Mesothelial cell of epicardium (in vitro differentiated cells): ENCODE measurements at regions not wholly inside any gene's neighbourhood (a gene's known extent, or its start where the extent isn't known, plus 50 kb on each side); places are given as distances from the start of the nearest gene placed in this dataset.

Experiments used
- DNase-seq, 2 experiments: peaks; one replicate each; pipeline ENCODE4 v3.0.0; 2021; ENCODE audit warnings: low spot score in 2 of 2; ENCODE audit not compliant: unreplicated experiment in 2 of 2
- H3K27ac Mint-ChIP-seq: 2 replicates; pipeline ENCODE4 v1.8.0; 2021; ENCODE audit warnings: mixed read lengths
- H3K27me3 Mint-ChIP-seq: 2 replicates; pipeline ENCODE4 v1.8.0; 2021; ENCODE audit warnings: low read depth, mixed read lengths
- H3K36me3 Mint-ChIP-seq: 2 replicates; pipeline ENCODE4 v1.8.0; 2021; ENCODE audit warnings: mixed read lengths
- H3K4me1 Mint-ChIP-seq: 2 replicates; pipeline ENCODE4 v1.8.0; 2021; ENCODE audit warnings: mixed read lengths
- H3K4me3 Mint-ChIP-seq: 2 replicates; pipeline ENCODE4 v1.8.0; 2021; ENCODE audit warnings: mild to moderate bottlenecking, moderate library complexity, mixed read lengths
- H3K9me3 Mint-ChIP-seq: 2 replicates; pipeline ENCODE4 v1.8.0; 2021; ENCODE audit warnings: mixed read lengths
- TF ChIP-seq, protein P1 (sequence below): fragments of 200-600 bp; sonication (generic); IDR thresholded peaks from one replicate; pipeline ENCODE4 v1.5.0; 2021; ENCODE audit warnings: antibody characterized with exemption; ENCODE audit not compliant: unreplicated experiment

DNA sequence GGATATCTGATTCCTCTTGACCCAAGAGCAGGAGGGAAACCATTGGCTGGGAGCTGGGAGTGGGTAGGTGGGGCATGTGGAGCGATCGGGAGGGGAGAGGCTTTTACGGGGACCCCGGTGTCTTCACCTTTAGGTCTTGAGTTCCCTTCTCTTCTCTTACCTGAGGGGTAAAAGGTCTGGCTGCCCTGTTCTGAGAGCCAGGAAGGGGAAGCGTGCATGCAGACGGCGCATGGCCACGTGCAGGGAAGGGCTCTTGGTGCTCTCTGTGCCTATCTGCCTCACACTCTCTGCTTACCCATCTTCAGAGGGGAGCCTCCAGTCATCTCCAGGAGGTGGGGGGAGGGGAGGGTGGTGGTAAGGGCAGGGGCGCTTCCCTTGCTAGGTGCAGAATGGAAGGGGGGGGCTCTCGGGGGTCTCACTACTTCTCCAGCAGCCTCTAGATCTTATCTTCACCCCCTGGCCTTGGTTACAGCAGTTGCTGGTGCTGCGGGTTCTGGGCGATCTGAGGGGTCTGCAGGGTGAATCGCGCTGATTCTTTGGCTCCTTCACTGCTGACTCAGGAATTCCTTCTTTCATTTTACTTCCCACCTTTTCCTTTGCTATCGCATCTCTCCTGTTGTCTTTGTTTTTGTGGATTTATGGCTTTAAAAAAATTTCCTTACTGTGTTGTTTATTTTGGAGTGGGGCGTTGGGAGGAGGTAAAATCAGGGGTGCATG is 225.8 kb upstream of the HS6ST1 start:
- TF ChIP-seq, protein P1, sequence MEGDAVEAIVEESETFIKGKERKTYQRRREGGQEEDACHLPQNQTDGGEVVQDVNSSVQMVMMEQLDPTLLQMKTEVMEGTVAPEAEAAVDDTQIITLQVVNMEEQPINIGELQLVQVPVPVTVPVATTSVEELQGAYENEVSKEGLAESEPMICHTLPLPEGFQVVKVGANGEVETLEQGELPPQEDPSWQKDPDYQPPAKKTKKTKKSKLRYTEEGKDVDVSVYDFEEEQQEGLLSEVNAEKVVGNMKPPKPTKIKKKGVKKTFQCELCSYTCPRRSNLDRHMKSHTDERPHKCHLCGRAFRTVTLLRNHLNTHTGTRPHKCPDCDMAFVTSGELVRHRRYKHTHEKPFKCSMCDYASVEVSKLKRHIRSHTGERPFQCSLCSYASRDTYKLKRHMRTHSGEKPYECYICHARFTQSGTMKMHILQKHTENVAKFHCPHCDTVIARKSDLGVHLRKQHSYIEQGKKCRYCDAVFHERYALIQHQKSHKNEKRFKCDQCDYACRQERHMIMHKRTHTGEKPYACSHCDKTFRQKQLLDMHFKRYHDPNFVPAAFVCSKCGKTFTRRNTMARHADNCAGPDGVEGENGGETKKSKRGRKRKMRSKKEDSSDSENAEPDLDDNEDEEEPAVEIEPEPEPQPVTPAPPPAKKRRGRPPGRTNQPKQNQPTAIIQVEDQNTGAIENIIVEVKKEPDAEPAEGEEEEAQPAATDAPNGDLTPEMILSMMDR: no peak
- Mint-ChIP-seq H3K27ac (peak overlapping the region; percentile 34), H3K27me3 (no peaks in the 10 kb centered on the region), H3K36me3 (no peaks in the 10 kb centered on the region), H3K4me3 (no peak overlapping the region), H3K4me1 (peaks cover 29% of the 10 kb centered on the region), H3K9me3 (no peaks in the 10 kb centered on the region)
- no peak for DNase-seq

DNA sequence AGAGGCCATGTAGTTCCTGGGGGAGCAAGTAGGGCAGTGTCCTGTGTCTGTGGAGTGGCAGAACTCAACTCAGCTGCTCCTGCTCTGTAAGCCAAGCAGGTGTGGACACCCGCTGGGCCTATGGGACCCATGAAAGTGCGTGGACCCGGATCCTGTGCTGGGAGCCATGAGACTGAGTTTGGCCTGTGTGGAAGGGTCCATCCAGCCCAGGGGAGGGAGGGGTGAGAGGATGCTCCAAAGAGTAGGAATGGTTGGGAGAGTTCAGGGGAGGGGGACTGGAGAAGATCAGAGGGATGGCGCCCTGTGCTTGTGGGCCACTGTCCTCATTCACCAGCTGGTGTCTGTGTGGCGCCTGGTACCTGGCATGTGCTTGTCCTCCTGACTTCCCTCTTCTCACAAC is 226.4 kb upstream of the HS6ST1 start:
- Mint-ChIP-seq H3K27ac (no peak overlapping the region), H3K36me3 (no peaks in the 10 kb centered on the region), H3K27me3 (no peaks in the 10 kb centered on the region), H3K4me1 (peaks cover 32% of the 10 kb centered on the region), H3K4me3 (no peak overlapping the region), H3K9me3 (no peaks in the 10 kb centered on the region)
- DNase-seq: no peak
- TF ChIP-seq, protein P1: no peak

GRCh38 chr2:128545829-128546228 is 227.2 kb upstream of the HS6ST1 start:
- Mint-ChIP-seq H3K4me1 (peaks cover 38% of the 10 kb centered on the region), H3K27ac (no peak overlapping the region)

GRCh38 chr2:128547667-128548066 is 229.0 kb upstream of the HS6ST1 start:
- Mint-ChIP-seq H3K27ac (no peak overlapping the region), H3K36me3 (no peaks in the 10 kb centered on the region), H3K4me3 (no peak overlapping the region), H3K4me1 (peaks cover 35% of the 10 kb centered on the region), H3K9me3 (no peaks in the 10 kb centered on the region), H3K27me3 (no peaks in the 10 kb centered on the region)
- TF ChIP-seq, protein P1: no peak
- peak in 1 of 2 experiments; percentile 0 for DNase-seq

More at GRCh38 chr2:128545829-128546228, 227.2 kb upstream of the HS6ST1 start:
- Mint-ChIP-seq H3K4me3 (no peak overlapping the region), H3K9me3 (no peaks in the 10 kb centered on the region), H3K36me3 (no peaks in the 10 kb centered on the region), H3K27me3 (no peaks in the 10 kb centered on the region)
- DNase-seq: peak in 1 of 2 experiments; percentile 27
- TF ChIP-seq, protein P1: no peak

- Mint-ChIP-seq H3K4me3 (no peak overlapping the region), H3K9me3 (no peaks in the 10 kb centered on the region), H3K4me1 (peaks cover 27% of the 10 kb centered on the region), H3K36me3 (no peaks in the 10 kb centered on the region), H3K27ac (no peak overlapping the region), H3K27me3 (no peaks in the 10 kb centered on the region)
- TF ChIP-seq, protein P1: no peak
- DNase-seq: peak in 1 of 2 experiments; percentile 35
Observed at GRCh38 chr2:128548461-128548891, 229.8 kb upstream of the HS6ST1 start.
